NCI-H2227 (cell line): ENCODE measurements at regions not wholly inside any gene's neighbourhood (a gene's known extent, or its start where the extent isn't known, plus 50 kb on each side); places are given as distances from the start of the nearest gene placed in this dataset.
A peak's percentile ranks its signal among the peaks of the same experiment; 100 is the strongest.
"Not testable (repeated sequence)": the region's sequence is repeated elsewhere in the genome, so short reads cannot be mapped to it uniquely, and the experiment has no call there.

Source experiments
- DNase-seq: peaks from one replicate; lab custom pipeline; 2025; ENCODE audit not compliant: unreplicated experiment; lab: John Stamatoyannopoulos, UW

- not testable (repeated sequence) for DNase-seq
These were observed 84.7 kb downstream of the METTL2B start for GRCh38 chr7:128561116-128561722.

- DNase-seq: not testable (repeated sequence)
These were observed 86.2 kb downstream of the METTL2B start for GRCh38 chr7:128562795-128563194.

GRCh38 chr7:128564123-128564700, 87.7 kb downstream of the METTL2B start:
- DNase-seq: not testable (repeated sequence)

GRCh38 chr7:128564932-128565864, 88.7 kb downstream of the METTL2B start:
- DNase-seq: not testable (repeated sequence)

GRCh38 chr7:128575277-128575676, 96.8 kb upstream of the GARIN1A start:
- DNase-seq: not testable (repeated sequence)

- DNase-seq: not testable (repeated sequence)
These were observed 95.1 kb upstream of the GARIN1A start for GRCh38 chr7:128576953-128577352.

- not testable (repeated sequence) for DNase-seq
These were observed 92.2 kb upstream of the GARIN1A start for GRCh38 chr7:128579843-128580242.

- not testable (repeated sequence) for DNase-seq
These were observed 91.0 kb upstream of the GARIN1A start for GRCh38 chr7:128581100-128581499.

- DNase-seq: not testable (repeated sequence)
These were observed 90.1 kb upstream of the GARIN1A start for GRCh38 chr7:128581825-128582561.

GRCh38 chr7:128586715-128587114, 85.4 kb upstream of the GARIN1A start:
- not testable (repeated sequence) for DNase-seq

- DNase-seq: no peak
These were observed 80.4 kb upstream of the GARIN1A start for GRCh38 chr7:128591705-128592104.

- DNase-seq: not testable (repeated sequence)
These were observed 79.9 kb upstream of the GARIN1A start for GRCh38 chr7:128592209-128592608.

- not testable (repeated sequence) for DNase-seq
These were observed 78.0 kb upstream of the GARIN1A start for GRCh38 chr7:128594061-128594460.

- not testable (repeated sequence) for DNase-seq
These were observed 75.6 kb upstream of the GARIN1A start for GRCh38 chr7:128596336-128597128.

- not testable (repeated sequence) for DNase-seq
These were observed 73.1 kb upstream of the GARIN1A start for GRCh38 chr7:128598946-128599345.

GRCh38 chr7:128608678-128609421, 63.2 kb upstream of the GARIN1A start:
- peak; percentile 71 for DNase-seq

- not testable (repeated sequence) for DNase-seq
These were observed 58.7 kb upstream of the GARIN1A start for GRCh38 chr7:128613366-128613765.

- DNase-seq: not testable (repeated sequence)
These were observed 57.3 kb upstream of the GARIN1A start for GRCh38 chr7:128614812-128615211.

- not testable (repeated sequence) for DNase-seq
These were observed 55.3 kb upstream of the GARIN1A start for GRCh38 chr7:128616799-128617198.
